ENCODE measurements at regions not wholly inside any gene's neighbourhood (a gene's known extent, or its start where the extent isn't known, plus 50 kb on each side); places are given as distances from the start of the nearest gene placed in this dataset.
"Not testable (repeated sequence)": the region's sequence is repeated elsewhere in the genome, so short reads cannot be mapped to it uniquely, and the experiment has no call there.

DNA sequence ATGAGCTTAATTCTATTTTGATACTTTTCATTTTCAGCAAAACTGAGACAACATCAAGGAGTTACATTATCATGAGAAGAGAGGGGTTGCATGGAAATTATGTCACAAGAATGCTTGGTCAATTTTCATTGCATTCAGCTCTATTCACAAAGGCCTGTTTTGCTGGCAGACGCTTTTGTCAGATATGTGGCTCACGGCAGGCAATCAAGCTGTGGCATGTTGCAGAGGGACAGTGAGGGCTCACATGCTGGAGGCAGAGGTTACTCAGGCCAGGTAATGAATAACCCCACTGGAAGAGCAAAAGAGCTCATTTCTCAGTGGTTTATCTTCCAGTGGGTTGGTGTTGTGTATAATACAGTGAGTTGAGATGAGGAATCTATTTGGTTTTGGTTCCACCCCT, 98.7 kb upstream of the RBFOX1 start:
- CTCF ChIA-PET = no interaction called here
- POLR2A ChIA-PET = no interaction called here
- no peak overlapping the region for H3K27ac ChIP-seq (ENCODE audit: low read depth, low read length)
- peaks cover 11% of the 10 kb centered on the region for H3K9me3 ChIP-seq (ENCODE audit: control insufficient read depth, insufficient read depth, low read length)
- no peak for DNase-seq (ENCODE audit: low read depth, low spot score)
- no peak overlapping the region for H3K4me3 ChIP-seq (ENCODE audit: low read depth, low read length)
- TF ChIP-seq, protein P1, sequence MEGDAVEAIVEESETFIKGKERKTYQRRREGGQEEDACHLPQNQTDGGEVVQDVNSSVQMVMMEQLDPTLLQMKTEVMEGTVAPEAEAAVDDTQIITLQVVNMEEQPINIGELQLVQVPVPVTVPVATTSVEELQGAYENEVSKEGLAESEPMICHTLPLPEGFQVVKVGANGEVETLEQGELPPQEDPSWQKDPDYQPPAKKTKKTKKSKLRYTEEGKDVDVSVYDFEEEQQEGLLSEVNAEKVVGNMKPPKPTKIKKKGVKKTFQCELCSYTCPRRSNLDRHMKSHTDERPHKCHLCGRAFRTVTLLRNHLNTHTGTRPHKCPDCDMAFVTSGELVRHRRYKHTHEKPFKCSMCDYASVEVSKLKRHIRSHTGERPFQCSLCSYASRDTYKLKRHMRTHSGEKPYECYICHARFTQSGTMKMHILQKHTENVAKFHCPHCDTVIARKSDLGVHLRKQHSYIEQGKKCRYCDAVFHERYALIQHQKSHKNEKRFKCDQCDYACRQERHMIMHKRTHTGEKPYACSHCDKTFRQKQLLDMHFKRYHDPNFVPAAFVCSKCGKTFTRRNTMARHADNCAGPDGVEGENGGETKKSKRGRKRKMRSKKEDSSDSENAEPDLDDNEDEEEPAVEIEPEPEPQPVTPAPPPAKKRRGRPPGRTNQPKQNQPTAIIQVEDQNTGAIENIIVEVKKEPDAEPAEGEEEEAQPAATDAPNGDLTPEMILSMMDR (IDR thresholded peaks at IDR 0.05; ENCODE audit: low read depth, low read length) = no peak
- H3K27me3 ChIP-seq (ENCODE audit: control insufficient read depth, insufficient read depth, low read length) = no peaks in the 10 kb centered on the region

- Histone ChIP-seq H3K9me3 (ENCODE audit: control insufficient read depth, insufficient read depth, low read length) (peaks cover 14% of the 10 kb centered on the region), H3K27me3 (ENCODE audit: control insufficient read depth, insufficient read depth, low read length) (no peaks in the 10 kb centered on the region), H3K4me3 (ENCODE audit: low read depth, low read length) (no peak overlapping the region), H3K27ac (ENCODE audit: low read depth, low read length) (no peak overlapping the region)
- CTCF ChIA-PET = no interaction called here
- no peak for DNase-seq (ENCODE audit: low read depth, low spot score)
- TF ChIP-seq, protein P1 (IDR thresholded peaks at IDR 0.05; ENCODE audit: low read depth, low read length) = no peak
- POLR2A ChIA-PET = no interaction called here
These were observed 100.9 kb upstream of the RBFOX1 start for GRCh38 chr16:7231762-7232161.

DNA sequence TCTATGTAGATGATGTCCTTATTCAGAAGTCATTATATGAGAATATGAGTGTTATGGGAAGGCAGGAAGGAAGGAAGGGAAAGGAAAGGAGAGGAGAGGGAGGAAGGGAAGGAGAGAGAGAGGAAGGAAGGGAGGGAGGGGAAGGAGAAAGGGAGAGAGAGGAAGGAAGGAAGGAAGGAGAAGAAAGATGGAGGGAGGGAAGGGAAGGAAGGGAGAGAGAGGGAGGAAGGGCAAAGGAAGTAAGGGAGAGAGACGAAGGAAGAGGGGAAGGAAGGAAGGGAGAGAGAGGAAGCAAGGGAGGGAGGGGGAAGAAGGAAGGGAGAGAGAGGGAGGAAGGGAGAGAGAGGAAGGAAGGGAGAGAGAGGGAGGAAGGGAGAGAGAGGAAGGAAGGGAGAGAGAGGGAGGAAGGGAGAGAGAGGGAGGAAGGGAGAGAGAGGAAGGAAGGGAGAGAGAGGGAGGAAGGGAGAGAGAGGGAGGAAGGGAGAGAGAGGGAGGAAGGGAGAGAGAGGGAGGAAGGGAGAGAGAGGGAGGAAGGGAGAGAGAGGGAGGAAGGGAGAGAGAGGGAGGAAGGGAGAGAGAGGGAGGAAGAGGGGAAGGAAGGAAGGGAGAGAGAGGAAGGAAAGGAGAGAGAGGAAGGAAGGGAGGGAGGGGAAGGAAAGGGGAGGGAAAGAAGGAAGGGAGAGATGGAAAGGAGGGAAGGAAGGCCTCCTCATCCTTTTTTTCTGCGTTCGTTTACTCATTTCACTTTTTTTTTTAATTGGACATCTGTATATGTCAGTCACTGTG, 103.0 kb upstream of the RBFOX1 start:
- H3K4me3 ChIP-seq (ENCODE audit: low read depth, low read length); CTCF ChIA-PET; POLR2A ChIA-PET: not testable (repeated sequence)

GRCh38 chr16:7227229-7227721, 105.4 kb upstream of the RBFOX1 start:
- Histone ChIP-seq H3K27ac (ENCODE audit: low read depth, low read length) (no peak overlapping the region), H3K9me3 (ENCODE audit: control insufficient read depth, insufficient read depth, low read length) (peaks cover 14% of the 10 kb centered on the region), H3K27me3 (ENCODE audit: control insufficient read depth, insufficient read depth, low read length) (no peaks in the 10 kb centered on the region), H3K4me3 (ENCODE audit: low read depth, low read length) (no peak overlapping the region)
- TF ChIP-seq, protein P1 (IDR thresholded peaks at IDR 0.05; ENCODE audit: low read depth, low read length) = no peak
- DNase-seq (ENCODE audit: low read depth, low spot score) = no peak
- ChIA-PET POLR2A (no interaction called here), CTCF (no interaction called here)

More for the DNA sequence above, 103.0 kb upstream of the RBFOX1 start:
- not testable (repeated sequence) for H3K27me3 ChIP-seq (ENCODE audit: control insufficient read depth, insufficient read depth, low read length); DNase-seq (ENCODE audit: low read depth, low spot score); H3K27ac ChIP-seq (ENCODE audit: low read depth, low read length)
- peaks cover 14% of the 10 kb centered on the region for H3K9me3 ChIP-seq (ENCODE audit: control insufficient read depth, insufficient read depth, low read length)

- ChIA-PET POLR2A (no interaction called here), CTCF (no interaction called here)
- no peaks in the 10 kb centered on the region for H3K27me3 ChIP-seq (ENCODE audit: control insufficient read depth, insufficient read depth, low read length)
- TF ChIP-seq, protein P1 (IDR thresholded peaks at IDR 0.05; ENCODE audit: low read depth, low read length) = no peak
- no peak for DNase-seq (ENCODE audit: low read depth, low spot score)
- no peak overlapping the region for H3K4me3 ChIP-seq (ENCODE audit: low read depth, low read length)
- H3K9me3 ChIP-seq (ENCODE audit: control insufficient read depth, insufficient read depth, low read length) = peaks cover 10% of the 10 kb centered on the region; the same call in 1 of the 2 replicates
- H3K27ac ChIP-seq (ENCODE audit: low read depth, low read length) = no peak overlapping the region
These were observed 111.5 kb upstream of the RBFOX1 start for GRCh38 chr16:7221157-7221556.
